ENCODE measurements at regions not wholly inside any gene's neighbourhood (a gene's known extent, or its start where the extent isn't known, plus 50 kb on each side); places are given as distances from the start of the nearest gene placed in this dataset.

GRCh38 chr6:138647006-138647405 is 126.6 kb upstream of the CCDC28A start:
- TF ChIP-seq POLR2A (IDR thresholded peaks at IDR 0.05) (no peak), CTCF (IDR thresholded peaks at IDR 0.05) (no peak)
